ENCODE measurements at regions not wholly inside any gene's neighbourhood (a gene's known extent, or its start where the extent isn't known, plus 50 kb on each side); places are given as distances from the start of the nearest gene placed in this dataset.

DNA sequence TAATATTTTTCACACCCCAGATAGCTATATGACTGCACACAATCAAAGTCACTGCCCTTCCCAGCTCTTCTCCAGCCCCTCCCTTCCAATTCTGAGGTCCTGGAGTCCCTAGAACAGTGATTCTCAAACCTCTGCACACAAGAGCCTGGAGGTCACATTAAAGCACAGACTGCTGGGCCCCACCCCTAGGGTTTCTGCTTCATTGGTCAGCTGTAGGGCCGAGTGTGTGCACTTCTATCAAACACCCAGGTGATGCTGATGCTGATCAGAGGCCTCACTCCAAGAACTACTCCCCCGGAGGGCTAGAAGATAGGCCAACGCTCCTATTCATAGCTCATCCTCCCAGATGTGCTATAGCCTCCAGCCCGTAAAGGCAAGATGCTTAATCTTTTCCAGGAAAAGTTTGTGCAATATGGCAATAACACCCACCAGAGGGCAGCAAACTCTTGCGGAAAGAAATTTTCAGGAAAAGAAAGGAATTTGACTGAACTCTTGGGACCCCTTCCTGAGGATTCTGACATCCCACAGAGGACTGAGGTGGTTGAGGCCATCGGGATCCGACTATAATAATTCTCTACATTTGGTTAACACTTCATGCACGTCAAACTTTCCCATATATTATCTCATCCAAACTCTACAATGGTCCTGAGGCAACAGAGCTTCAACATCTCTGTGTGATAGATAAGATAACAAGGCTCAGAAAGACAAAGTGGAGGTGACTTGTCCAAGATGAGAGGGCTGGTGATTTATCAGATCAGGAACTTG, 194.2 kb upstream of the PKDCC start:
- TF ChIP-seq, protein P1, sequence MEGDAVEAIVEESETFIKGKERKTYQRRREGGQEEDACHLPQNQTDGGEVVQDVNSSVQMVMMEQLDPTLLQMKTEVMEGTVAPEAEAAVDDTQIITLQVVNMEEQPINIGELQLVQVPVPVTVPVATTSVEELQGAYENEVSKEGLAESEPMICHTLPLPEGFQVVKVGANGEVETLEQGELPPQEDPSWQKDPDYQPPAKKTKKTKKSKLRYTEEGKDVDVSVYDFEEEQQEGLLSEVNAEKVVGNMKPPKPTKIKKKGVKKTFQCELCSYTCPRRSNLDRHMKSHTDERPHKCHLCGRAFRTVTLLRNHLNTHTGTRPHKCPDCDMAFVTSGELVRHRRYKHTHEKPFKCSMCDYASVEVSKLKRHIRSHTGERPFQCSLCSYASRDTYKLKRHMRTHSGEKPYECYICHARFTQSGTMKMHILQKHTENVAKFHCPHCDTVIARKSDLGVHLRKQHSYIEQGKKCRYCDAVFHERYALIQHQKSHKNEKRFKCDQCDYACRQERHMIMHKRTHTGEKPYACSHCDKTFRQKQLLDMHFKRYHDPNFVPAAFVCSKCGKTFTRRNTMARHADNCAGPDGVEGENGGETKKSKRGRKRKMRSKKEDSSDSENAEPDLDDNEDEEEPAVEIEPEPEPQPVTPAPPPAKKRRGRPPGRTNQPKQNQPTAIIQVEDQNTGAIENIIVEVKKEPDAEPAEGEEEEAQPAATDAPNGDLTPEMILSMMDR (conservative IDR thresholded peaks at IDR 0.05 in 1 of 2, IDR thresholded peaks at IDR 0.05 in 1 of 2; ENCODE audit: extremely low read depth in 1 of 2, insufficient read depth in 1 of 2, low read depth in 1 of 2, low read length in 2 of 2) = peak; percentile 54 to 79
- TF ChIP-seq EZH2 (IDR thresholded peaks at IDR 0.05; ENCODE audit: borderline replicate concordance, low read length) = no peak

Data from mammary epithelial cell (primary cell).